HepG2 (cell line): ENCODE measurements at regions not wholly inside any gene's neighbourhood (a gene's known extent, or its start where the extent isn't known, plus 50 kb on each side); places are given as distances from the start of the nearest gene placed in this dataset.

Experiments
- ATAC-seq: fragments of 200-7000 bp; cut with Tn5 transposase; 3 replicates; pipeline ENCODE4 v1.9.1; 2020; ENCODE audit warnings: mild to moderate bottlenecking, moderate library complexity
- BruUV-seq: library from RNA; stranded (reverse); fragments of 400-500 nt; replicated peaks from 2 replicates; lab custom pipeline; 2021; lab: Mats Ljungman, UMichigan
- CTCF ChIA-PET: fragments of 300-600 bp; formaldehyde crosslinking; extraction: SDS; loops from one replicate; lab custom pipeline; 2021; ENCODE audit warnings: low total read pairs, inconsistent platforms, low intra/inter-chr PET ratio; lab: Yijun Ruan, JAX
- POLR2A ChIA-PET: fragments of 350-600 bp; sonication (Branson Sonifier 250); formaldehyde crosslinking; loops from one replicate; lab custom pipeline; 2020; ENCODE audit warnings: antibody characterized with exemption, inconsistent platforms; lab: Yijun Ruan, JAX
- DNase-seq: peaks from one replicate; pipeline ENCODE4 v3.0.0-alpha.2; 2015; ENCODE audit warnings: low spot score
- FAIRE-seq: peaks from 3 replicates; lab custom pipeline; 2011; peaks lifted over from hg19 to GRCh38; lab: Jason Lieb, UNC
- H2AFZ ChIP-seq: one replicate; pipeline ENCODE4 v1.6.1; 2011; ENCODE audit warnings: low read length, inconsistent platforms
- H3K27ac ChIP-seq: fragments of 300-600 bp; 3 replicates; pipeline ENCODE4 v1.8.0; 2011; ENCODE audit warnings: mixed run types, mild to moderate bottlenecking, mixed read lengths, low read length, inconsistent platforms; ENCODE audit not compliant: insufficient read depth; ENCODE audit errors: extremely low read length
- H3K27me3 ChIP-seq, 2 experiments: fragments of 200-600 bp in 1 of 2; 2 replicates in 1 of 2; 3 replicates in 1 of 2; pipeline versions ENCODE4 v1.6.0 to v1.8.0; 2011; ENCODE audit warnings: low read length in 2 of 2, mild to moderate bottlenecking in 2 of 2, moderate library complexity in 2 of 2, inconsistent platforms in 1 of 2; ENCODE audit not compliant: insufficient read depth in 2 of 2, control insufficient read depth in 1 of 2
- H3K36me3 ChIP-seq, 2 experiments: fragments of 200-600 bp in 1 of 2; replicated peaks in 1 of 2; 2 replicates in 1 of 2; 3 replicates in 1 of 2; pipeline versions ENCODE4 v1.5.1 to v1.8.0; 2011; ENCODE audit warnings: low read length in 2 of 2, inconsistent platforms in 1 of 2; ENCODE audit not compliant: insufficient read depth in 2 of 2, control insufficient read depth in 1 of 2
- H3K4me1 ChIP-seq: 2 replicates; pipeline ENCODE4 v1.5.1; 2012; ENCODE audit warnings: low read length, inconsistent platforms; ENCODE audit not compliant: insufficient read depth
- H3K4me2 ChIP-seq: 2 replicates; pipeline ENCODE4 v1.6.0; 2011; ENCODE audit warnings: low read depth, low read length, inconsistent platforms
- H3K4me3 ChIP-seq, 3 experiments: fragments of 200-600 bp in 1 of 3; sonication (generic), shearing (Covaris generic) in 1 of 3; replicated peaks in 1 of 3; 2 replicates each; pipeline ENCODE4 v1.5.1; 2011 to 2016; ENCODE audit warnings: low read length in 3 of 3, inconsistent platforms in 2 of 3, low read depth in 2 of 3, mild to moderate bottlenecking in 2 of 3, control low read depth in 1 of 3, mixed read lengths in 1 of 3; ENCODE audit not compliant: insufficient read depth in 1 of 3
- H3K79me2 ChIP-seq: one replicate; pipeline ENCODE4 v1.6.1; 2011; ENCODE audit warnings: low read length, inconsistent platforms; ENCODE audit not compliant: insufficient read depth
- H3K9ac ChIP-seq: 2 replicates; pipeline ENCODE4 v1.6.0; 2011; ENCODE audit warnings: mild to moderate bottlenecking, low read depth, low read length, inconsistent platforms; ENCODE audit not compliant: insufficient read depth
- H3K9me3 ChIP-seq: 2 replicates; pipeline ENCODE4 v1.5.1; 2012; ENCODE audit warnings: mild to moderate bottlenecking, low read length
- H4K20me1 ChIP-seq: 2 replicates; pipeline ENCODE4 v1.6.0; 2011; ENCODE audit warnings: inconsistent platforms, mild to moderate bottlenecking, low read length, moderate library complexity; ENCODE audit not compliant: insufficient read depth
- AGO1 ChIP-seq: fragments of 200-400 bp; formaldehyde crosslinking; IDR thresholded peaks from 2 replicates; pipeline ENCODE4 v1.6.1; 2017; ENCODE audit warnings: mild to moderate bottlenecking, low read depth, low read length, moderate library complexity; ENCODE audit not compliant: poor library complexity, severe bottlenecking
- BHLHE40 ChIP-seq: IDR thresholded peaks from 2 replicates; pipeline ENCODE4 v1.6.1; 2011; ENCODE audit warnings: low read length, improper control_type of control experiment
- FOXO1 ChIP-seq: sonication (generic); formaldehyde crosslinking; IDR thresholded peaks from 2 replicates; pipeline ENCODE4 v1.4.0; 2020; ENCODE audit warnings: missing genetic modification reagents
- GTF3A ChIP-seq: sonication (generic); formaldehyde crosslinking; conservative IDR thresholded peaks from 2 replicates; pipeline ENCODE4 v1.4.0; 2020; ENCODE audit warnings: mild to moderate bottlenecking, missing genetic modification reagents
- MAF1 ChIP-seq: sonication (generic); formaldehyde crosslinking; IDR thresholded peaks from 2 replicates; pipeline ENCODE4 v1.5.0; 2020; ENCODE audit warnings: missing genetic modification reagents, borderline replicate concordance
- RFXAP ChIP-seq: sonication (generic); formaldehyde crosslinking; IDR thresholded peaks from 2 replicates; pipeline ENCODE4 v1.4.0; 2020; ENCODE audit warnings: missing genetic modification reagents, borderline replicate concordance
- SAFB2 ChIP-seq: sonication (generic); formaldehyde crosslinking; IDR thresholded peaks from 2 replicates; pipeline ENCODE4 v1.5.1; 2020; ENCODE audit warnings: missing genetic modification reagents, low read depth, mild to moderate bottlenecking, borderline replicate concordance
- SETDB1 ChIP-seq: sonication (generic); formaldehyde crosslinking; IDR thresholded peaks from 2 replicates; pipeline ENCODE4 v1.5.1; 2020; ENCODE audit warnings: missing genetic modification reagents, mild to moderate bottlenecking, borderline replicate concordance
- TGIF2 ChIP-seq: IDR thresholded peaks from 2 replicates; pipeline ENCODE4 v1.6.1; 2016; ENCODE audit warnings: control low read depth, missing compliant biosample characterization
- ZNF841 ChIP-seq: sonication (generic); formaldehyde crosslinking; IDR thresholded peaks from 2 replicates; pipeline ENCODE4 v1.8.1; 2023; ENCODE audit warnings: missing genetic modification reagents, borderline replicate concordance
- WGBS: methylation state at CpG from one replicate; pipeline ENCODE4 v1.1.6; 2017; ENCODE audit warnings: low lambda C conversion rate; 5-methylcytosine and 5-hydroxymethylcytosine counted together
- in situ Hi-C: cut with HindIII; loops from 2 replicates; pipeline ENCODE4 v1.10.0; 2017; ENCODE audit warnings: low pct_unique_long_range_greater_than_20kb; ENCODE audit not compliant: extremely low pct_ligation_motif_present
- intact Hi-C: fragments of 100-400 bp; cut with micrococcal nuclease; formaldehyde crosslinking; loops from one replicate; pipeline ENCODE4 v1.10.0; 2022; ENCODE audit not compliant: unreplicated experiment
- TF ChIP-seq, protein P1 (sequence below): sonication (generic); formaldehyde crosslinking; IDR thresholded peaks from 2 replicates; pipeline ENCODE4 v1.4.0; 2020; ENCODE audit warnings: missing genetic modification reagents
- TF ChIP-seq, protein P2 (sequence below): sonication (generic); formaldehyde crosslinking; IDR thresholded peaks from 2 replicates; pipeline ENCODE4 v1.5.1; 2020; ENCODE audit warnings: missing genetic modification reagents, mild to moderate bottlenecking, borderline replicate concordance
- TF ChIP-seq, protein P3 (sequence below): sonication (generic); formaldehyde crosslinking; IDR thresholded peaks from 2 replicates; pipeline ENCODE4 v1.4.0; 2020; ENCODE audit warnings: missing genetic modification reagents, borderline replicate concordance
- TF ChIP-seq, protein P4 (sequence below): sonication (generic); formaldehyde crosslinking; IDR thresholded peaks from 2 replicates; pipeline ENCODE4 v1.8.0; 2022; ENCODE audit warnings: mild to moderate bottlenecking, missing genetic modification reagents, borderline replicate concordance
- TF ChIP-seq, protein P5 (sequence below): IDR thresholded peaks from 2 replicates; pipeline ENCODE4 v1.6.1; 2016; ENCODE audit warnings: mild to moderate bottlenecking, missing biosample characterization, missing genetic modification reagents

DNA sequence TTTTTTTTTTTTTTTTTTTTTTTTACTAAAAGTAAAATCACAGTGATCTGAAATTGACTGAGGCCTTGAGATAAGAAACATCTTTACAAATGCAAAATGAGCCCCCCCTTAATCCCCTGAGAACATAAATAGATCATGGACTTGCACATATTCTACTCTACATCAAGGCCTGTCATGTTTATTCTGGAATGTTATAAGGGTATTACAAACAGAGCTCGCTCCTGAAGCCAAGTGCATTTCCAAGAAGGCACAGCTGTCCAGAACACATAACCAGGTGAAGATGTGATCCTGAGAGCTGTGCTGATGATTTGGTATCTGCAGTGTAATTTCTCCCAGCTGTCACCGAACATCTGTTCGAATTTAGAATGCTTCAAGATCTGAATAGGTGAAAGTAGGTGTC lies 384.5 kb downstream of the GPAT3 start (continued):
- TF ChIP-seq GTF3A (CRISPR knock-in tag) = no peak
- no peak for TF ChIP-seq AGO1
- no peak for TF ChIP-seq FOXO1 (CRISPR knock-in tag)

DNA sequence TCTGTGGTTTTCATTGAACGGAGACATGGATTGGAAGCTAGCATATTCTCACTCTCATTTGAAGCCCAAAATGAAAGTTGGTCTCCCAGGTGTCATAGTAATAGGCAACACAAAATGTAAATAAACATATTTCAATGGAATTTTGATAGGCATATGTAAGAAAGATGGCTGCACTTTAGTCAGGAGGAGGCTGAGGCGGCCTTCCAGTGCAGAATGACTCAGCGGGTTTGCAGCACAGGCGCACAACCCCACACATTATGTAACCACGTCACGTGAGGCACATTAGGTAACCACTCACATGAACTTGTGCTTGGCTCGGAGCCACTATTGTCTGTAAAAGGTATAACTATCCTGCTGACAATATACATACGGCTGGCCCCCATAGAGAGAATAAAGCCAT lies 381.7 kb downstream of the GPAT3 start:
- 49% methylated on average over 6 of the region's 8 CpGs for WGBS
- H3K9ac ChIP-seq = no peak overlapping the region
- H3K27me3 ChIP-seq = no peaks in the 10 kb centered on the region
- ATAC-seq (no peak), DNase-seq (peak; percentile 3), FAIRE-seq (no peak)
- ChIA-PET POLR2A (no interaction called here), CTCF (no interaction called here)
- H4K20me1 ChIP-seq = no peaks in the 10 kb centered on the region
- H3K9me3 ChIP-seq = no peaks in the 10 kb centered on the region
- H3K4me2 ChIP-seq = no peak overlapping the region
- no peaks in the 10 kb centered on the region for H3K79me2 ChIP-seq
- intact Hi-C loops = no loop called here
- no peaks in the 10 kb centered on the region for H3K36me3 ChIP-seq
- H3K27ac ChIP-seq = no peak overlapping the region
- H3K4me1 ChIP-seq = no peaks in the 10 kb centered on the region
- no TSS peak for BruUV-seq
- H3K4me3 ChIP-seq = no peak overlapping the region
- H2AFZ ChIP-seq = no peak overlapping the region
- in situ Hi-C loops = no loop called here
- TF ChIP-seq BHLHE40 = 0 out of 2 replicates have a peak, but pooled peaks have one; percentile 18
- no peak for TF ChIP-seq RFXAP
- no peak for TF ChIP-seq ZNF841 (CRISPR knock-in tag)
- TF ChIP-seq SETDB1 (CRISPR knock-in tag) = no peak
- TF ChIP-seq, protein P1, sequence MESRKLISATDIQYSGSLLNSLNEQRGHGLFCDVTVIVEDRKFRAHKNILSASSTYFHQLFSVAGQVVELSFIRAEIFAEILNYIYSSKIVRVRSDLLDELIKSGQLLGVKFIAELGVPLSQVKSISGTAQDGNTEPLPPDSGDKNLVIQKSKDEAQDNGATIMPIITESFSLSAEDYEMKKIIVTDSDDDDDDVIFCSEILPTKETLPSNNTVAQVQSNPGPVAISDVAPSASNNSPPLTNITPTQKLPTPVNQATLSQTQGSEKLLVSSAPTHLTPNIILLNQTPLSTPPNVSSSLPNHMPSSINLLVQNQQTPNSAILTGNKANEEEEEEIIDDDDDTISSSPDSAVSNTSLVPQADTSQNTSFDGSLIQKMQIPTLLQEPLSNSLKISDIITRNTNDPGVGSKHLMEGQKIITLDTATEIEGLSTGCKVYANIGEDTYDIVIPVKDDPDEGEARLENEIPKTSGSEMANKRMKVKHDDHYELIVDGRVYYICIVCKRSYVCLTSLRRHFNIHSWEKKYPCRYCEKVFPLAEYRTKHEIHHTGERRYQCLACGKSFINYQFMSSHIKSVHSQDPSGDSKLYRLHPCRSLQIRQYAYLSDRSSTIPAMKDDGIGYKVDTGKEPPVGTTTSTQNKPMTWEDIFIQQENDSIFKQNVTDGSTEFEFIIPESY = peak; percentile 58; the same call in 1 of the 2 replicates
- no peak for TF ChIP-seq MAF1 (CRISPR knock-in tag)
- TF ChIP-seq, protein P2, sequence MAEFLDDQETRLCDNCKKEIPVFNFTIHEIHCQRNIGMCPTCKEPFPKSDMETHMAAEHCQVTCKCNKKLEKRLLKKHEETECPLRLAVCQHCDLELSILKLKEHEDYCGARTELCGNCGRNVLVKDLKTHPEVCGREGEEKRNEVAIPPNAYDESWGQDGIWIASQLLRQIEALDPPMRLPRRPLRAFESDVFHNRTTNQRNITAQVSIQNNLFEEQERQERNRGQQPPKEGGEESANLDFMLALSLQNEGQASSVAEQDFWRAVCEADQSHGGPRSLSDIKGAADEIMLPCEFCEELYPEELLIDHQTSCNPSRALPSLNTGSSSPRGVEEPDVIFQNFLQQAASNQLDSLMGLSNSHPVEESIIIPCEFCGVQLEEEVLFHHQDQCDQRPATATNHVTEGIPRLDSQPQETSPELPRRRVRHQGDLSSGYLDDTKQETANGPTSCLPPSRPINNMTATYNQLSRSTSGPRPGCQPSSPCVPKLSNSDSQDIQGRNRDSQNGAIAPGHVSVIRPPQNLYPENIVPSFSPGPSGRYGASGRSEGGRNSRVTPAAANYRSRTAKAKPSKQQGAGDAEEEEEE = no peak
- TF ChIP-seq, protein P3, sequence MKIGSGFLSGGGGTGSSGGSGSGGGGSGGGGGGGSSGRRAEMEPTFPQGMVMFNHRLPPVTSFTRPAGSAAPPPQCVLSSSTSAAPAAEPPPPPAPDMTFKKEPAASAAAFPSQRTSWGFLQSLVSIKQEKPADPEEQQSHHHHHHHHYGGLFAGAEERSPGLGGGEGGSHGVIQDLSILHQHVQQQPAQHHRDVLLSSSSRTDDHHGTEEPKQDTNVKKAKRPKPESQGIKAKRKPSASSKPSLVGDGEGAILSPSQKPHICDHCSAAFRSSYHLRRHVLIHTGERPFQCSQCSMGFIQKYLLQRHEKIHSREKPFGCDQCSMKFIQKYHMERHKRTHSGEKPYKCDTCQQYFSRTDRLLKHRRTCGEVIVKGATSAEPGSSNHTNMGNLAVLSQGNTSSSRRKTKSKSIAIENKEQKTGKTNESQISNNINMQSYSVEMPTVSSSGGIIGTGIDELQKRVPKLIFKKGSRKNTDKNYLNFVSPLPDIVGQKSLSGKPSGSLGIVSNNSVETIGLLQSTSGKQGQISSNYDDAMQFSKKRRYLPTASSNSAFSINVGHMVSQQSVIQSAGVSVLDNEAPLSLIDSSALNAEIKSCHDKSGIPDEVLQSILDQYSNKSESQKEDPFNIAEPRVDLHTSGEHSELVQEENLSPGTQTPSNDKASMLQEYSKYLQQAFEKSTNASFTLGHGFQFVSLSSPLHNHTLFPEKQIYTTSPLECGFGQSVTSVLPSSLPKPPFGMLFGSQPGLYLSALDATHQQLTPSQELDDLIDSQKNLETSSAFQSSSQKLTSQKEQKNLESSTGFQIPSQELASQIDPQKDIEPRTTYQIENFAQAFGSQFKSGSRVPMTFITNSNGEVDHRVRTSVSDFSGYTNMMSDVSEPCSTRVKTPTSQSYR = no peak
- TF ChIP-seq, protein P4, sequence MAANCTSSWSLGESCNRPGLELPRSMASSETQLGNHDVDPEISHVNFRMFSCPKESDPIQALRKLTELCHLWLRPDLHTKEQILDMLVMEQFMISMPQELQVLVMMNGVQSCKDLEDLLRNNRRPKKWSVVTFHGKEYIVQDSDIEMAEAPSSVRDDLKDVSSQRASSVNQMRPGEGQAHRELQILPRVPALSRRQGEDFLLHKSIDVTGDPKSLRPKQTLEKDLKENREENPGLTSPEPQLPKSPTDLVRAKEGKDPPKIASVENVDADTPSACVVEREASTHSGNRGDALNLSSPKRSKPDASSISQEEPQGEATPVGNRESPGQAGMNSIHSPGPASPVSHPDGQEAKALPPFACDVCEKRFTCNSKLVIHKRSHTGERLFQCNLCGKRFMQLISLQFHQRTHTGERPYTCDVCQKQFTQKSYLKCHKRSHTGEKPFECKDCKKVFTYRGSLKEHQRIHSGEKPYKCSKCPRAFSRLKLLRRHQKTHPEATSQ (CRISPR knock-in tag) = no peak
- TF ChIP-seq, protein P5, sequence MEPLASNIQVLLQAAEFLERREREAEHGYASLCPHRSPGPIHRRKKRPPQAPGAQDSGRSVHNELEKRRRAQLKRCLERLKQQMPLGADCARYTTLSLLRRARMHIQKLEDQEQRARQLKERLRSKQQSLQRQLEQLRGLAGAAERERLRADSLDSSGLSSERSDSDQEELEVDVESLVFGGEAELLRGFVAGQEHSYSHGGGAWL (CRISPR knock-in tag) = no peak
- no peak for TF ChIP-seq SAFB2 (CRISPR knock-in tag)
- no peak for TF ChIP-seq TGIF2 (CRISPR knock-in tag)
